ENCODE measurements at regions not wholly inside any gene's neighbourhood (a gene's known extent, or its start where the extent isn't known, plus 50 kb on each side); places are given as distances from the start of the nearest gene placed in this dataset.

GRCh38 chr12:58347691-58348090, 406.3 kb downstream of the ATP23 start:
- H3K4me3 ChIP-seq (ENCODE audit: low read length), result no peak overlapping the region
- H3K79me2 ChIP-seq (ENCODE audit: low read length), result no peaks in the 10 kb centered on the region
- no peaks in the 10 kb centered on the region for H3F3A ChIP-seq (ENCODE audit: low read length, unreplicated experiment)
- peaks cover 11% of the 10 kb centered on the region for H3K4me1 ChIP-seq (ENCODE audit: insufficient read depth, low read length)
- no peak overlapping the region for H2AFZ ChIP-seq (ENCODE audit: low read length)
- no peaks in the 10 kb centered on the region for H3K9me3 ChIP-seq (ENCODE audit: low read length)
- no peaks in the 10 kb centered on the region for H3K36me3 ChIP-seq (ENCODE audit: low read depth, low read length)
- intact Hi-C loops (cut with micrococcal nuclease), result loop anchor here (2.0 to 10.0 kb wide), 9 partner anchors 67 to 805 kb away; no protein-coding TSS in a partner anchor
- DNase-seq (no peak), ATAC-seq (no peak)
- no peaks in the 10 kb centered on the region for H3K9me2 ChIP-seq (replicated peaks; ENCODE audit: low read length)
- TF ChIP-seq EZH2phosphoT487 (IDR thresholded peaks at IDR 0.05; ENCODE audit: borderline replicate concordance, low read length), result no peak
- no peak for TF ChIP-seq CTCF (conservative IDR thresholded peaks at IDR 0.05; ENCODE audit: low read depth, low read length)
- TF ChIP-seq EZH2 (IDR thresholded peaks at IDR 0.05; ENCODE audit: low read length, unreplicated experiment), result no peak
- H3K4me2 ChIP-seq (ENCODE audit: low read length), result no peak overlapping the region
- no TSS peak for BruUV-seq (replicated peaks)
- no peaks in the 10 kb centered on the region for H4K20me1 ChIP-seq (ENCODE audit: low read length)
- CTCF ChIA-PET, result no interaction called here
- POLR2A ChIA-PET (ENCODE audit: unreplicated experiment), result interaction anchor here (0.7 kb wide), 1 partner anchor 78 kb away, joined by 4 read pairs; no protein-coding TSS in a partner anchor
- no peaks in the 10 kb centered on the region for H3K27me3 ChIP-seq (ENCODE audit: low read length)
- H3K27ac ChIP-seq (ENCODE audit: low read length), result no peak overlapping the region
- no peak overlapping the region for H3K9ac ChIP-seq (ENCODE audit: low read length)

DNA sequence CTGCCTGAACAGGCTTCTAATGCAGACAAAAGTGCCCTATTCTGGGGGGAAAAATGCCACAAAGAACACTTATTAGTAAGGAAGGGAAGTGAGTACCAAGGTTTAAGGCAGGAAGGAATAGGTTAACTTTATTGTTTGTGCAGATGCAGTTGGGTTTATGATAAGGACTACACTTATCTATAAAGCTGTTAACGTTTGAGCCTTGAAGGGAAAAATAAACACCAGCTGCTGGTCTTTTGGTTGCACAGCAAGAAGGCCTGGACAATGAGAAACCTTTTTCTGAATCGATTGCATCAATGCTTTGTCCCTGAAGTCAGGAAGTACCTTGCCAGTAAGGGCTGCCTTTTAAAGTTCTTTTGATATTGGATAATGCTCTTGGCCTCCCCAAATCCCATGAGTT, 407.8 kb downstream of the ATP23 start:
- BruUV-seq (replicated peaks), result no TSS peak
- no peaks in the 10 kb centered on the region for H3K9me3 ChIP-seq (ENCODE audit: low read length)
- ATAC-seq, result no peak
- no peak overlapping the region for H2AFZ ChIP-seq (ENCODE audit: low read length)
- CTCF ChIA-PET, result no interaction called here
- no peak for TF ChIP-seq EZH2 (IDR thresholded peaks at IDR 0.05; ENCODE audit: low read length, unreplicated experiment)
- TF ChIP-seq CTCF (conservative IDR thresholded peaks at IDR 0.05; ENCODE audit: low read depth, low read length), result no peak
- TF ChIP-seq EZH2phosphoT487 (IDR thresholded peaks at IDR 0.05; ENCODE audit: borderline replicate concordance, low read length), result no peak
- no peaks in the 10 kb centered on the region for H3F3A ChIP-seq (ENCODE audit: low read length, unreplicated experiment)
- no peak overlapping the region for H3K4me2 ChIP-seq (ENCODE audit: low read length)
- no peaks in the 10 kb centered on the region for H3K9me2 ChIP-seq (replicated peaks; ENCODE audit: low read length)
- DNase-seq, result no peak
- H3K36me3 ChIP-seq (ENCODE audit: low read depth, low read length), result no peaks in the 10 kb centered on the region
- H3K79me2 ChIP-seq (ENCODE audit: low read length), result no peaks in the 10 kb centered on the region
- no peak overlapping the region for H3K9ac ChIP-seq (ENCODE audit: low read length)
- no peak overlapping the region for H3K27ac ChIP-seq (ENCODE audit: low read length)
- no peaks in the 10 kb centered on the region for H3K27me3 ChIP-seq (ENCODE audit: low read length)
- peaks cover 11% of the 10 kb centered on the region for H3K4me1 ChIP-seq (ENCODE audit: insufficient read depth, low read length)
- POLR2A ChIA-PET (ENCODE audit: unreplicated experiment), result no interaction called here
- no peak overlapping the region for H3K4me3 ChIP-seq (ENCODE audit: low read length)
- intact Hi-C loops (cut with micrococcal nuclease), result loop anchor here (5.0 to 10.0 kb wide), 4 partner anchors 78 to 803 kb away; no protein-coding TSS in a partner anchor
- H4K20me1 ChIP-seq (ENCODE audit: low read length), result no peaks in the 10 kb centered on the region

GRCh38 chr12:58356794-58357193, 415.4 kb downstream of the ATP23 start:
- Histone ChIP-seq H3K4me2 (ENCODE audit: low read length) (no peak overlapping the region), H3F3A (ENCODE audit: low read length, unreplicated experiment) (no peaks in the 10 kb centered on the region), H3K4me3 (ENCODE audit: low read length) (no peak overlapping the region), H4K20me1 (ENCODE audit: low read length) (no peaks in the 10 kb centered on the region), H3K9ac (ENCODE audit: low read length) (no peak overlapping the region), H3K79me2 (ENCODE audit: low read length) (no peaks in the 10 kb centered on the region), H3K4me1 (ENCODE audit: insufficient read depth, low read length) (no peaks in the 10 kb centered on the region), H3K27me3 (ENCODE audit: low read length) (no peaks in the 10 kb centered on the region), H3K9me2 (replicated peaks; ENCODE audit: low read length) (no peaks in the 10 kb centered on the region), H3K9me3 (ENCODE audit: low read length) (no peaks in the 10 kb centered on the region), H3K27ac (ENCODE audit: low read length) (no peak overlapping the region), H2AFZ (ENCODE audit: low read length) (no peak overlapping the region), H3K36me3 (ENCODE audit: low read depth, low read length) (no peaks in the 10 kb centered on the region)
- no TSS peak for BruUV-seq (replicated peaks)
- intact Hi-C loops (cut with micrococcal nuclease), result no loop called here
- ChIA-PET POLR2A (ENCODE audit: unreplicated experiment) (no interaction called here), CTCF (no interaction called here)
- TF ChIP-seq EZH2 (IDR thresholded peaks at IDR 0.05; ENCODE audit: low read length, unreplicated experiment), result no peak
- TF ChIP-seq EZH2phosphoT487 (IDR thresholded peaks at IDR 0.05; ENCODE audit: borderline replicate concordance, low read length), result no peak
- TF ChIP-seq CTCF (conservative IDR thresholded peaks at IDR 0.05; ENCODE audit: low read depth, low read length), result no peak
- DNase-seq (no peak), ATAC-seq (no peak)
